Thyroid gland (tissue), 4 donors: ENCODE measurements at regions not wholly inside any gene's neighbourhood (a gene's known extent, or its start where the extent isn't known, plus 50 kb on each side); places are given as distances from the start of the nearest gene placed in this dataset.

Experiments used
- POLR2A ChIP-seq, 2 donors: fragments of 450-650 bp; IDR thresholded peaks; one replicate each; pipeline ENCODE4 v1.6.1; 2017; ENCODE audit warnings: antibody characterized with exemption in 2 of 2, mild to moderate bottlenecking in 2 of 2, moderate library complexity in 1 of 2
- TF ChIP-seq, protein P1 (sequence below), 6 experiments: fragments of 200-600 bp in 3 of 6; fragments of 450-650 bp in 3 of 6; sonication (generic) in 3 of 6; IDR thresholded peaks; one replicate each; pipeline ENCODE4 v1.5.1; 2016 to 2019; ENCODE audit warnings: antibody characterized with exemption in 6 of 6, mild to moderate bottlenecking in 2 of 6, inconsistent platforms in 1 of 6, moderate library complexity in 1 of 6

DNA sequence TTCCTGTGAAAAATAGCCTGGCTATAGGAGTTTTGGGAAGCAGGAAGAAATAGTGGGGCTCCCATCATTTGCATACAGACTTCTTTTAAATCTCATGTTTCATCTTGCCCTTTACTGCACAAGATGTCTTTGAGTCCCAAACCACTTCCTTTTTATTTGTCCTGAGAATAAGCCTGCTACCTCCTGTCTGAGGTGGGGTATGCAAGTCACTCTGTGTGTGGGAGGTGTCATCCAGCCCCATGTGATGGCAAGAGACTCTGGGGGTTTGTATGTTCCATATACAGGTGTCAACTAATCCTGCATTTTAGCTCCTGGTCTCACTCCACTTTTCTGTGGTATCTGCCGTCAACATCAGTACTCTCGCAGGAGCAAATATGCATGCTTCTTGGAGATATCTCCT lies 102.0 kb downstream of the OTOL1 start:
- TF ChIP-seq, protein P1, sequence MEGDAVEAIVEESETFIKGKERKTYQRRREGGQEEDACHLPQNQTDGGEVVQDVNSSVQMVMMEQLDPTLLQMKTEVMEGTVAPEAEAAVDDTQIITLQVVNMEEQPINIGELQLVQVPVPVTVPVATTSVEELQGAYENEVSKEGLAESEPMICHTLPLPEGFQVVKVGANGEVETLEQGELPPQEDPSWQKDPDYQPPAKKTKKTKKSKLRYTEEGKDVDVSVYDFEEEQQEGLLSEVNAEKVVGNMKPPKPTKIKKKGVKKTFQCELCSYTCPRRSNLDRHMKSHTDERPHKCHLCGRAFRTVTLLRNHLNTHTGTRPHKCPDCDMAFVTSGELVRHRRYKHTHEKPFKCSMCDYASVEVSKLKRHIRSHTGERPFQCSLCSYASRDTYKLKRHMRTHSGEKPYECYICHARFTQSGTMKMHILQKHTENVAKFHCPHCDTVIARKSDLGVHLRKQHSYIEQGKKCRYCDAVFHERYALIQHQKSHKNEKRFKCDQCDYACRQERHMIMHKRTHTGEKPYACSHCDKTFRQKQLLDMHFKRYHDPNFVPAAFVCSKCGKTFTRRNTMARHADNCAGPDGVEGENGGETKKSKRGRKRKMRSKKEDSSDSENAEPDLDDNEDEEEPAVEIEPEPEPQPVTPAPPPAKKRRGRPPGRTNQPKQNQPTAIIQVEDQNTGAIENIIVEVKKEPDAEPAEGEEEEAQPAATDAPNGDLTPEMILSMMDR (IDR thresholded peaks at IDR 0.05) = no peak
- TF ChIP-seq POLR2A (IDR thresholded peaks at IDR 0.05) = no peak
